ENCODE measurements at regions not wholly inside any gene's neighbourhood (a gene's known extent, or its start where the extent isn't known, plus 50 kb on each side); places are given as distances from the start of the nearest gene placed in this dataset.

DNA sequence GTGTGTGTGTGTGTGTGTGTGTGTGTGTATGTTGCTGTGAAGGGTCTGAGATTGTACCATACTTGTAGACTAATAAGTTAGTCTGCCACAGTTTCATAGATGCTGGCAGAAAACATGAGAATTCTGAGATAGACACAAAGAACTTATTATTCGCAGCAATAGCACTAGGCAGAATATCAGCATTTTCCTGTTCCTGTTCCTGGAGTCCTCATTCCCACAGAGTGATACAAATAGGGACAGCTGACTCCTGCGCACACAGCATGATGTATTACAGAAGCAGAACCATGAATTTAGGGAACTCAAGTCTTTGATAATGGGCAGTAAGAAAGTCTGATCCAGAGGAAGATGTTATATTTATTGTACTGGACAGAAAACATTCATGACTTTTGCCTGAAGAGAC, 1466.3 kb downstream of the DPP10 start:
- TF ChIP-seq, protein P1, sequence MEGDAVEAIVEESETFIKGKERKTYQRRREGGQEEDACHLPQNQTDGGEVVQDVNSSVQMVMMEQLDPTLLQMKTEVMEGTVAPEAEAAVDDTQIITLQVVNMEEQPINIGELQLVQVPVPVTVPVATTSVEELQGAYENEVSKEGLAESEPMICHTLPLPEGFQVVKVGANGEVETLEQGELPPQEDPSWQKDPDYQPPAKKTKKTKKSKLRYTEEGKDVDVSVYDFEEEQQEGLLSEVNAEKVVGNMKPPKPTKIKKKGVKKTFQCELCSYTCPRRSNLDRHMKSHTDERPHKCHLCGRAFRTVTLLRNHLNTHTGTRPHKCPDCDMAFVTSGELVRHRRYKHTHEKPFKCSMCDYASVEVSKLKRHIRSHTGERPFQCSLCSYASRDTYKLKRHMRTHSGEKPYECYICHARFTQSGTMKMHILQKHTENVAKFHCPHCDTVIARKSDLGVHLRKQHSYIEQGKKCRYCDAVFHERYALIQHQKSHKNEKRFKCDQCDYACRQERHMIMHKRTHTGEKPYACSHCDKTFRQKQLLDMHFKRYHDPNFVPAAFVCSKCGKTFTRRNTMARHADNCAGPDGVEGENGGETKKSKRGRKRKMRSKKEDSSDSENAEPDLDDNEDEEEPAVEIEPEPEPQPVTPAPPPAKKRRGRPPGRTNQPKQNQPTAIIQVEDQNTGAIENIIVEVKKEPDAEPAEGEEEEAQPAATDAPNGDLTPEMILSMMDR (IDR thresholded peaks at IDR 0.05; ENCODE audit: low read depth, low read length, missing input control) = no peak
- TF ChIP-seq, protein P2, sequence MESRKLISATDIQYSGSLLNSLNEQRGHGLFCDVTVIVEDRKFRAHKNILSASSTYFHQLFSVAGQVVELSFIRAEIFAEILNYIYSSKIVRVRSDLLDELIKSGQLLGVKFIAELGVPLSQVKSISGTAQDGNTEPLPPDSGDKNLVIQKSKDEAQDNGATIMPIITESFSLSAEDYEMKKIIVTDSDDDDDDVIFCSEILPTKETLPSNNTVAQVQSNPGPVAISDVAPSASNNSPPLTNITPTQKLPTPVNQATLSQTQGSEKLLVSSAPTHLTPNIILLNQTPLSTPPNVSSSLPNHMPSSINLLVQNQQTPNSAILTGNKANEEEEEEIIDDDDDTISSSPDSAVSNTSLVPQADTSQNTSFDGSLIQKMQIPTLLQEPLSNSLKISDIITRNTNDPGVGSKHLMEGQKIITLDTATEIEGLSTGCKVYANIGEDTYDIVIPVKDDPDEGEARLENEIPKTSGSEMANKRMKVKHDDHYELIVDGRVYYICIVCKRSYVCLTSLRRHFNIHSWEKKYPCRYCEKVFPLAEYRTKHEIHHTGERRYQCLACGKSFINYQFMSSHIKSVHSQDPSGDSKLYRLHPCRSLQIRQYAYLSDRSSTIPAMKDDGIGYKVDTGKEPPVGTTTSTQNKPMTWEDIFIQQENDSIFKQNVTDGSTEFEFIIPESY (IDR thresholded peaks at IDR 0.05) = no peak
- TF ChIP-seq, protein P3, sequence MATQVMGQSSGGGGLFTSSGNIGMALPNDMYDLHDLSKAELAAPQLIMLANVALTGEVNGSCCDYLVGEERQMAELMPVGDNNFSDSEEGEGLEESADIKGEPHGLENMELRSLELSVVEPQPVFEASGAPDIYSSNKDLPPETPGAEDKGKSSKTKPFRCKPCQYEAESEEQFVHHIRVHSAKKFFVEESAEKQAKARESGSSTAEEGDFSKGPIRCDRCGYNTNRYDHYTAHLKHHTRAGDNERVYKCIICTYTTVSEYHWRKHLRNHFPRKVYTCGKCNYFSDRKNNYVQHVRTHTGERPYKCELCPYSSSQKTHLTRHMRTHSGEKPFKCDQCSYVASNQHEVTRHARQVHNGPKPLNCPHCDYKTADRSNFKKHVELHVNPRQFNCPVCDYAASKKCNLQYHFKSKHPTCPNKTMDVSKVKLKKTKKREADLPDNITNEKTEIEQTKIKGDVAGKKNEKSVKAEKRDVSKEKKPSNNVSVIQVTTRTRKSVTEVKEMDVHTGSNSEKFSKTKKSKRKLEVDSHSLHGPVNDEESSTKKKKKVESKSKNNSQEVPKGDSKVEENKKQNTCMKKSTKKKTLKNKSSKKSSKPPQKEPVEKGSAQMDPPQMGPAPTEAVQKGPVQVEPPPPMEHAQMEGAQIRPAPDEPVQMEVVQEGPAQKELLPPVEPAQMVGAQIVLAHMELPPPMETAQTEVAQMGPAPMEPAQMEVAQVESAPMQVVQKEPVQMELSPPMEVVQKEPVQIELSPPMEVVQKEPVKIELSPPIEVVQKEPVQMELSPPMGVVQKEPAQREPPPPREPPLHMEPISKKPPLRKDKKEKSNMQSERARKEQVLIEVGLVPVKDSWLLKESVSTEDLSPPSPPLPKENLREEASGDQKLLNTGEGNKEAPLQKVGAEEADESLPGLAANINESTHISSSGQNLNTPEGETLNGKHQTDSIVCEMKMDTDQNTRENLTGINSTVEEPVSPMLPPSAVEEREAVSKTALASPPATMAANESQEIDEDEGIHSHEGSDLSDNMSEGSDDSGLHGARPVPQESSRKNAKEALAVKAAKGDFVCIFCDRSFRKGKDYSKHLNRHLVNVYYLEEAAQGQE (IDR thresholded peaks at IDR 0.05) = no peak
- TF ChIP-seq EGR1 (IDR thresholded peaks at IDR 0.05; ENCODE audit: low read depth in 2 of 2) (no peak), HNF4A (conservative IDR thresholded peaks at IDR 0.05) (no peak), ATF3 (IDR thresholded peaks at IDR 0.05) (no peak)
- TF ChIP-seq, protein P4, sequence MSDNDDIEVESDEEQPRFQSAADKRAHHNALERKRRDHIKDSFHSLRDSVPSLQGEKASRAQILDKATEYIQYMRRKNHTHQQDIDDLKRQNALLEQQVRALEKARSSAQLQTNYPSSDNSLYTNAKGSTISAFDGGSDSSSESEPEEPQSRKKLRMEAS (IDR thresholded peaks at IDR 0.05) = no peak
